HG02884 (cell line): ENCODE measurements at regions not wholly inside any gene's neighbourhood (a gene's known extent, or its start where the extent isn't known, plus 50 kb on each side); places are given as distances from the start of the nearest gene placed in this dataset.
"Not testable (repeated sequence)": the region's sequence is repeated elsewhere in the genome, so short reads cannot be mapped to it uniquely, and the experiment has no call there.

ENCODE experiments used
- ATAC-seq: cut with Tn5 transposase; IDR thresholded peaks from one replicate; pipeline ENCODE4 v1.9.1; 2021; ENCODE audit warnings: mild to moderate bottlenecking, moderate library complexity; ENCODE audit not compliant: unreplicated experiment

DNA sequence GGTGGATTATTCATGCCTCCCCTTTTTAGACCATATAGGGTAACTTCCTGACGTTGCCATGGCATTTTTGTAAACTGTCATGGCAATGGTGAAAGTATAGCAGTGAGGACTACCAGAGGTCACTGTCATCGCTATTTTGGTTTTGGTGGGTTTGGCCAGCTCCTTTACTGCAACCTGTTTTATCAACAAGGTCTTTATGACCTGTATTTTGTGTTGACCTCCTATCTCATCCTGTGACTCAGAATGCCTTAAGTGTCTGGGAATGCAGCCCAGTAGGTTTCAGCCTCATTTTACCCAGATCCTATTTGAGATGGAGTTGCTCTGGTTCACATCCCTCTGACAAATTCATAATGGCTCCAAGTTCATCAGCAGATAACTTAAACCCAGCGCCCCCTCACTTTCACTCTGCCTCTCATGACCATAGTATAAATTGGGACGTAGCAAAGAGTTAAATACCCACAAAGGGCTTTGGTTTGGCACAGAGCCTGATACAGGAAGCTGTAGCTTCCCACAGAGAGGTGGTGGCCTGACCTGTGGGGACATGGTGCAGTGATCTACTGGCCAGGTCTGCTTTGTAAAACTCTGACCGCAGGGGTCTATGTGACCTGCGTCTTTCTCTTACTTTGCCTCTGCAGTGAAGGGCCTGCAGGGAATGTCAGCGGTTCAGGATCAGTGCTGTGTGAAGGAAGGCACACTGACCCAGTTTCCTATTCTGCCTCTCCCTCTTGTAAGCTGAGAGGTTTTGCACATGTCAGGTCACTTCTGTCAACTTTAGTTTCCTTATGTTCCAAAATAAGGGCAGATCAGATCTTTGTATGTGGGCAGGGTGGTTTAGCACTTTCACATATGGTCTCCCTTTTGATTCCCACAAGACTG lies 78.1 kb upstream of the ZNF644 start:
- no peak for ATAC-seq

DNA sequence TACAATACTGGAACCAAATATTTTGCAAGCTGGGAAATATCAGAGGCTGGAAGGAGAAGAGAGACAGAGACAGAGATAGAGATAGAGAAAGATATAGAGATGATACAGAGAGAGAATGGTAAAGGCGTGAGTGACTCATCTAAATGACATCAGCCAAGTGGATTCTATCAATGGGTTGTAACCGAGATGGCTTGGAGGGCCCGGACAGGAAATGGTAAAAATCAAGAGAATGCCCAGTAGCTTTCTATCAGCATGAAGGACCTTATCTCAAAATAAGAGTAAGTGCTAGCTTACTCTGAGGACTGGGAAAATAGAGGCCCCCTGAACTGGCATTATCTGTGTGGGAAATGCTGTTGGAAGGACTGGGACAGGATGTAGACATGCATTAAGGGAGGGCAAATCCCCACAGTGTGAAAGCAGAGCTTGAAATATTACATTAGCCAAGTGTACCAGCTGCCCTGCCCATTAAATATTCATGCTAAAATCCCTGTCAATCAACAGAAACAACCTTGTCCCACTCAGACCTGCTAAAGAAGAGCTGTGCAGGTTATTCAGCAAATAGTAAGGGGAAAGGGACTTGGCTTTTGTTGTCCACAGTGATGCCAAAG lies 76.6 kb upstream of the ZNF644 start:
- no peak for ATAC-seq

DNA sequence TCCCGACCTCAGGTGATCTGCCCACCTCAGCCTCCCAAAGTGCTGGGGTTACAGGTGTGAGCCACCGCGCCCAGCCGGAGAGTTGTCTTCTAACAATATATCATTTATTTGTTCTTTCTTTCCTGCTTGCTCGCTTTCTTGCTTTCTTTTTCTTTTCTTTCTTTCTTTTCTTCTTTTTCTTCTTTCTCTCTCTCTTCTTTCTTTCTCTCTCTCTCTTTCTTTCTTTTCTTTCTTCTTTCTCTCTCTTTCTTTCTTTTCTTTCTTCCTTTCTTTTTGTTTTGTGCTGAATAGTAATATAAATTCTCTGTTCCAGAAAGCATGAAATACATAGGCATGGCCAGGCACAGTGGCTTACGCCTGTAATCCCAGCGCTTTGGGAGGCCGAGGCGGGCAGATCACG lies 73.5 kb upstream of the ZNF644 start:
- ATAC-seq = not testable (repeated sequence)

DNA sequence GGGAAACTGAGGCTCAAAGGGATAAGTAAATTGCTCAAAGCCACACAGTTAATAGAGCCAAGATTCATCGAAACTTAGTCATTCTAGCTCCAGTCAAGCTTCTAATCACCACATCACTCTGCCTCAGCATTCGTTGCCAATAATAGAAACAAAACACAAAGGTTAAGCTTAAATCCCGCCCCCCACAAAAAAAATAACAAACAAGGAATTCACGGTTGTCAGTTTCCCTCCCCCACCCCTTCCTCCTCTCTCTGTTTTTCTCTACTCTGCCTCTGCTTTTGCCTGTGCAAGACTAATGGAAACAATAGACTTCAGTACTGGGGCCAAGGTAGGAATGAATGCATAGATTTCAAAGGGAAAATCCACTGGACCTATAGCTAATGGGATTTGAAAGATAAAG lies 70.7 kb upstream of the ZNF644 start:
- ATAC-seq = no peak

DNA sequence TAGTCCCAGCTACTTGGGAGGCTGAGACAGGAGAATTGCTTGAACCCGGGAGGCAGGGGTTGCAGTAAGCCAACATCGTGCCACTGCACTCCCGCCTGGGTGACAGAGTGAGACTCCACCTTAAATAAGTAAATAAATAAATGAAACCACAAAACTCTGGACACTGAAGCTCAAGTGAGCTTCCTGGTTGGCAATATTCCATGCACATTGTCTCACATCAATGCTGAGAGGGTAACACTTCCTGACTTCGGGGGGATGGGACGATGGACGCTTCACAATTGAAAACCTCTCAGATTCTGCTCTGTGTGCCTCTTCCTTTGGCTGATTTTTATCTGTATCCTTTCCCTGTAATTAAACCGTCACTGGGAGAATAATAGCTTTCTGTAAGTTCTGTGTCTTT lies 70.0 kb upstream of the ZNF644 start:
- ATAC-seq = no peak

DNA sequence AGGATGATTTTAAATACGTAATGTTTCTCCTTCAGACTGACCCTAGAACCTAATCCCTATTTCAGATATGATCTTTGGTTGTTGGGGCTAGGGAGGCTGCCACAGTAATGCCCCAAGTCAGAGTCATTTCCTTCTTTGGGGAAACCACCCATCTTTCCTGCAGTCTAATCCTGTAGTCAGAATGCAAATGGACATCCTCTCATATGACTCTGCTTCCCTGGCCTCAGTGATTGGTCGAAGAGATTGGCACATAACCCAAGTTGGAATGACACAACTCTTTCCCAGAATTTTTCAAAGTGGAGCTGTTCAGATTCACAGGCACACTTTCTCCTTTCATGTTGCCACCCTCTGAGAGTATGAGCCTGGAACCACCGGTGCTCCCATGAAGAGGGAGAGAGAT lies 58.8 kb upstream of the ZNF644 start:
- ATAC-seq = no peak

DNA sequence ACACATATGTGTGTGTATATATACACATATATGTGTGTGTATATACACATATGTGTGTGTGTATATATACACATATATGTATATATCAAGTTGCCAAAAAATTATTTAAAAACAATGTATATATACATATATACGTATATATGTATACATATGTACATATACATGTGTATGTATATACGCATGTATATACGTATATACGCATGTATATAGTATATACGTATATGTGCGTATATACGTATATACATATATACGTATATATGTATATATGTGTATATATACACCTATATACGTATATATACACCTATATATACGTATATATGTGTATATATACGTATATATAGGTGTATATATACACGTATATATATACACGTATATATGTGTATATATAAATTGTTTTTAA lies 57.0 kb upstream of the ZNF644 start:
- no peak for ATAC-seq

DNA sequence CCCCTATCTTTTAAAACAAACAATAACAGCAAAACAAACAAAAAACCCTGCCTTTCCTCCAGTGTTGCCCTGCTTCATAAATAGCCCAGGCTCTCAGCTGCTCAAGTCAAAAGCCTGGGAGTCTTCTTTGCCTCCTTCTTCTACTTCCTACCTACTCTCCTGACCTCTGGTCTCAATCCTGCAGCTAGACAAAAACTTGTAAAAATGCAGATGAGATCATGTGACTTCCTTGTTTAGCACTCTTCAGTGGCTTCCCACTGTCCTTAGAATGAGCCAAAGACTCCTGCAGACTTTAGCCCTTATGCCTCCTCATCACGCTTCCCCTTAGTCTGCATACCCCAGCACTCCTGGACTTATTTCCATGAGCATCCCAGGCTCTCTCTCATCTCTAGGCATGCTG lies 55.0 kb upstream of the ZNF644 start:
- no peak for ATAC-seq

DNA sequence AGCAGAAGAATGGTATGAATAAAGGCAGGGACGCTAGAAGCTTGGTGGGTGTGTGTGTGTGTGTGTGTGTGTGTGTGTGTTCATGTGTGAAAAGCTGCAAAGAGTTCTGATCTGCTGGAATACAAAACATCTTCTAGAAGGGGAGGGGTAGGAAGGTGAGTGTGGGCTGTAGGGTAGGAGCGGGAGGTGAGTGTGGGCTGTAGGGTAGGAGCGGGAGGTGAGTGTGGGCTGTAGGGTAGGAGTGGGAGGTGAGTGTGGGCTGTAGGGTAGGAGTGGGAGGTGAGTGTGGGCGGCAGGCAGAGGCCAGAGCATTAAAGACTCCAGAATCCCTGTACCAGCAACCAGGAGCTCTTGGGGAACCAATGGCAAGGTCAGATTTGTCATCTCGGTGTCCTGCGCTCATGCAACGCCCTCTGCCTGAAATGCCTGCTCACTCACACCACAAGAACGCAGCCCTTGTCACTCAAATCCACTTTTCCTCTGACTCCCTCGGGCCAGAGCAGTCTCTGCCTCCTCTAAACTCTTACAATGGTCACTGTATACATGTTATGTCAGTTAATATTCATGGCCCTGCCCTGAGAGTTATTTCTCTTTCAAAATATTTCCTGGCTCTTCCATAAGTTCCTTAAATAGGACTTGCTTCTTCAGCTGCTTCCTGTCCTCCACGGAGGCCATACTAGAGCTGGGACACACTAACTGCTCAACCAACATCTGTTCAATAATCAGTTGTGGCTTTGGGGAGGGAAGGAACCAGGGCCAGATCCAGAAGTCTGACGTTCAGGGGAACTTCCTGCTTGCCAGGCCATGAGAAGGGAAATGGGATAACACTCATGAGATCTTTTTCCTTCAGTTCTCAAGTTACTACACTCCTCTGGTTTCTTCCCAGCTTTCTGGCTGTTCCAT lies 53.6 kb upstream of the ZNF644 start:
- ATAC-seq = no peak

DNA sequence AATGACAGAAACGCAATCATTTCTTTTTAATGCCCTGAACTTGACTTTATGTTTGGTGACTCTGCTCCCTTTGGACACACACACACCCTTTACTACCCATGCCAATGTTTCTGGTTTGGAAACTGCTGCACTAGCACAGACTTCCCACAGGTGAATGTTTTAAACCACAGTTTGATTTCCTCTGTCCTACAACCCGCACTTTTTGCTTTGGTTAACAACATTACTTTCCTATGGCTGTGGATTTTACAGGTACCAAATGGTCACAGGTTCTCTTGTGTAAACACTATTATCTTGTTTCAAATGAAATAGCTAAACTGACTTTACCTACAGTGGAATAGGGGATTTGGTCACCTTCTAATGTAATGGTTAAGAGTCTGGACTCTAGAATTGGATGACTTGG lies 51.5 kb upstream of the ZNF644 start:
- no peak for ATAC-seq

DNA sequence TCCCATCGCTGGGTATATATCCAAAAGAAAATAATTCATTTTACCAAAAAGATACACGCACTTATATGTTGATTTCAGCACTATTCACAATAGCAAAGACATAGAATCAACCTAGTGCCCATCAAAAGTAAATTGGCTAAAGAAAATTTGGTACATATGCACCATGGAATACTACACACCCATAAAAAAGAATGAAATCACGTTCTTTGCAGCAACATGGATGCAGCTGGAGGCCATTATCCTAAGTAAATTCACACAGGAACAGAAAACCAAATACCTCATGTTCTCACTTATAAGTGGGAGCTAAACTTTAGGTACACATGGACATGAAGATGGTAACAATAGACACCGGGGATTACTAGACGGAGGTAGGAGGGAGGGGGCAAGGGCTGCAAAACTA lies 50.0 kb upstream of the ZNF644 start:
- ATAC-seq = no peak
